GM23338 (cell line): ENCODE measurements at regions not wholly inside any gene's neighbourhood (a gene's known extent, or its start where the extent isn't known, plus 50 kb on each side); places are given as distances from the start of the nearest gene placed in this dataset.
"Not testable (repeated sequence)": the region's sequence is repeated elsewhere in the genome, so short reads cannot be mapped to it uniquely, and the experiment has no call there.

ENCODE experiments used
- ATAC-seq: fragments of 200-7000 bp; cut with Tn5 transposase; 3 replicates; pipeline ENCODE4 v1.9.1; 2020
- DNase-seq: peaks from one replicate; pipeline ENCODE4 v3.0.0-alpha.2; 2015; ENCODE audit warnings: low spot score
- H2AFZ ChIP-seq: fragments of 200-600 bp; sonication (generic); 2 replicates; pipeline ENCODE4 v1.8.0; 2016; ENCODE audit warnings: antibody characterized with exemption, mild to moderate bottlenecking, moderate library complexity
- H3F3A ChIP-seq: fragments of 200-600 bp; sonication (generic); replicated peaks from 2 replicates; pipeline ENCODE4 v1.8.0; 2017; ENCODE audit warnings: antibody characterized with exemption, mixed run types, low read depth
- H3K27ac ChIP-seq: fragments of 200-600 bp; sonication (generic); 2 replicates; pipeline ENCODE4 v1.6.1; 2016; ENCODE audit warnings: low read depth
- H3K27me3 ChIP-seq: fragments of 200-600 bp; sonication (generic); 2 replicates; pipeline ENCODE4 v1.8.0; 2016; ENCODE audit warnings: mild to moderate bottlenecking, mixed run types, moderate library complexity; ENCODE audit not compliant: insufficient read depth
- H3K36me3 ChIP-seq: fragments of 200-600 bp; sonication (generic); 2 replicates; pipeline ENCODE4 v1.8.0; 2016; ENCODE audit warnings: mild to moderate bottlenecking; ENCODE audit not compliant: insufficient read depth
- H3K4me1 ChIP-seq: fragments of 200-600 bp; sonication (generic); 2 replicates; pipeline ENCODE4 v1.8.0; 2016; ENCODE audit warnings: mild to moderate bottlenecking, moderate library complexity; ENCODE audit not compliant: insufficient read depth
- H3K4me2 ChIP-seq: fragments of 200-600 bp; sonication (generic); 2 replicates; pipeline ENCODE4 v1.7.1; 2017; ENCODE audit warnings: mixed run types
- H3K4me3 ChIP-seq: fragments of 200-600 bp; sonication (generic); 2 replicates; pipeline ENCODE4 v1.6.1; 2016; ENCODE audit warnings: mixed run types
- H3K79me2 ChIP-seq: fragments of 200-600 bp; sonication (generic); replicated peaks from 2 replicates; pipeline ENCODE4 v1.8.0; 2017; ENCODE audit warnings: mild to moderate bottlenecking; ENCODE audit not compliant: insufficient read depth
- H3K9me2 ChIP-seq: fragments of 200-600 bp; sonication (generic); 2 replicates; pipeline ENCODE4 v1.8.0; 2017; ENCODE audit not compliant: insufficient read depth
- H4K20me1 ChIP-seq: fragments of 200-600 bp; sonication (generic); replicated peaks from 2 replicates; pipeline ENCODE4 v1.8.0; 2017; ENCODE audit warnings: mild to moderate bottlenecking; ENCODE audit not compliant: insufficient read depth
- H3K27ac Mint-ChIP-seq: 2 replicates; pipeline ENCODE4 v1.8.0; 2020; ENCODE audit warnings: inconsistent platforms, mild to moderate bottlenecking, moderate library complexity, mixed read lengths
- H3K27me3 Mint-ChIP-seq: 3 replicates; pipeline ENCODE4 v1.8.0; 2022; ENCODE audit warnings: low read depth, mild to moderate bottlenecking, moderate library complexity, mixed read lengths, inconsistent platforms; ENCODE audit not compliant: insufficient read depth, poor library complexity
- H3K36me3 Mint-ChIP-seq: 3 replicates; pipeline ENCODE4 v1.8.0; 2021; ENCODE audit warnings: low read depth, mild to moderate bottlenecking, inconsistent platforms, moderate library complexity, mixed read lengths
- H3K4me1 Mint-ChIP-seq: 3 replicates; pipeline ENCODE4 v1.8.0; 2020; ENCODE audit warnings: mild to moderate bottlenecking, inconsistent platforms, mixed read lengths
- H3K4me3 Mint-ChIP-seq: 3 replicates; pipeline ENCODE4 v1.8.0; 2021; ENCODE audit warnings: moderate library complexity, mild to moderate bottlenecking, inconsistent platforms, mixed read lengths
- H3K9me3 Mint-ChIP-seq: 3 replicates; pipeline ENCODE4 v1.8.0; 2020; ENCODE audit warnings: moderate library complexity, mild to moderate bottlenecking, inconsistent platforms, mixed read lengths
- CREB1 ChIP-seq: fragments of 250-450 bp; sonication (Bioruptor Pico); IDR thresholded peaks from 2 replicates; pipeline ENCODE4 v1.5.0; 2020; ENCODE audit warnings: low read depth, mild to moderate bottlenecking, moderate library complexity
- POLR2AphosphoS5 ChIP-seq: IDR thresholded peaks from 2 replicates; pipeline ENCODE4 v1.6.1; 2016; ENCODE audit warnings: antibody characterized with exemption, low read depth
- REST ChIP-seq: IDR thresholded peaks from one replicate; pipeline ENCODE4 v1.6.1; 2018; ENCODE audit warnings: antibody characterized with exemption; ENCODE audit not compliant: unreplicated experiment
- STAT1 ChIP-seq: IDR thresholded peaks from one replicate; pipeline ENCODE4 v1.6.1; 2016; ENCODE audit warnings: antibody characterized with exemption; ENCODE audit not compliant: unreplicated experiment
- ZNF462 ChIP-seq: fragments of 250-450 bp; sonication (Bioruptor Pico); IDR thresholded peaks from 2 replicates; pipeline ENCODE4 v1.5.0; 2020; ENCODE audit warnings: mild to moderate bottlenecking, moderate library complexity

- no peak for TF ChIP-seq REST
- TF ChIP-seq POLR2AphosphoS5, result no peak
Observed at GRCh38 chr3:87742250-87742649, 316.6 kb downstream of the CGGBP1 start (continued).

- not testable (repeated sequence) for H3K4me3 Mint-ChIP-seq, H3K4me3 ChIP-seq, H3K4me1 ChIP-seq, H2AFZ ChIP-seq, H3K27me3 ChIP-seq, H3K4me2 ChIP-seq, H4K20me1 ChIP-seq, H3K79me2 ChIP-seq, H3F3A ChIP-seq, H3K4me1 Mint-ChIP-seq, H3K27me3 Mint-ChIP-seq, ATAC-seq, H3K27ac Mint-ChIP-seq, H3K27ac ChIP-seq, H3K36me3 ChIP-seq
- DNase-seq, result peak; percentile 26
- Mint-ChIP-seq H3K9me3 (peaks cover 48% of the 10 kb centered on the region), H3K36me3 (peaks cover 41% of the 10 kb centered on the region)
- H3K9me2 ChIP-seq, result peaks cover 14% of the 10 kb centered on the region; the same call in 1 of the 2 replicates
Observed at GRCh38 chr3:87740894-87741293, 317.9 kb downstream of the CGGBP1 start.

DNA sequence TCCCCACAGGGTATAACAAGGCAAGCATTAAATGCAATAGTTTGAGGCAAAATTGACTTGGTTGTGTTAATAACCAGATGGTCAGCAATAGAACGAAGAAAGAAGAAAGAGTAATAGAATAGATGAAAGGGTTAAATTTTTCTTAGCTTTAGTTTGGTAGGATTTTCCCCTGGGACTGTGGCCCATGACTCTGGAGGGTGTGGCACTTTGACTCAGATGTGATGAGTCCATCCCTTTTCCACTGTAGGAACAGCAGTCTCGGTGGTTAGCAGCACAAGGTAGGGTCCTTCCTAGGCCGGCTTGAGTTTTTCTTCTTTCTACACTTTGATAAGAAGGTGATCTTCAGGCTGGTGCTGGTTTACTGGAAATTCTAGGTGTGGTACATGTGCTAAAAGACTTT, 321.0 kb downstream of the CGGBP1 start:
- not testable (repeated sequence) for H3K79me2 ChIP-seq, H4K20me1 ChIP-seq, H3K4me3 Mint-ChIP-seq, H3K27me3 Mint-ChIP-seq, H3K36me3 ChIP-seq, H3K27ac Mint-ChIP-seq, H3K4me2 ChIP-seq, H2AFZ ChIP-seq, H3F3A ChIP-seq, DNase-seq, H3K4me3 ChIP-seq, H3K9me2 ChIP-seq, H3K4me1 ChIP-seq, H3K4me1 Mint-ChIP-seq, H3K27me3 ChIP-seq, ATAC-seq, H3K27ac ChIP-seq
- peaks cover 56% of the 10 kb centered on the region for H3K9me3 Mint-ChIP-seq
- peaks cover 59% of the 10 kb centered on the region for H3K36me3 Mint-ChIP-seq

- no peak overlapping the region for H3K4me2 ChIP-seq
- Mint-ChIP-seq H3K4me1 (peaks cover 11% of the 10 kb centered on the region; the same call in 2 of the 3 replicates), H3K27me3 (peaks cover 9% of the 10 kb centered on the region), H3K4me3 (no peak overlapping the region), H3K36me3 (peaks cover 55% of the 10 kb centered on the region), H3K9me3 (peaks cover 50% of the 10 kb centered on the region), H3K27ac (no peak overlapping the region)
- no peaks in the 10 kb centered on the region for H3K27me3 ChIP-seq
- no peaks in the 10 kb centered on the region for H4K20me1 ChIP-seq
- H3K9me2 ChIP-seq, result no peaks in the 10 kb centered on the region
- no peak overlapping the region for H3K4me3 ChIP-seq
- H3K79me2 ChIP-seq, result no peaks in the 10 kb centered on the region
- DNase-seq (peak; percentile 81), ATAC-seq (peak; percentile 34; the same call in 1 of the 3 replicates)
- H3K4me1 ChIP-seq, result 0 out of 2 replicates have a peak, but pooled peaks cover under 1% of the 10 kb centered on the region
- H3F3A ChIP-seq, result no peaks in the 10 kb centered on the region
- peak overlapping the region; percentile 28; the same call in 1 of the 2 replicates for H3K27ac ChIP-seq
- no peaks in the 10 kb centered on the region for H3K36me3 ChIP-seq
- no peak overlapping the region for H2AFZ ChIP-seq
- no peak for TF ChIP-seq ZNF462 (CRISPR knock-in tag)
- no peak for TF ChIP-seq STAT1
- TF ChIP-seq CREB1 (CRISPR knock-in tag), result no peak
Observed at GRCh38 chr3:87733671-87734367, 325.0 kb downstream of the CGGBP1 start.
